ENCODE measurements at regions not wholly inside any gene's neighbourhood (a gene's known extent, or its start where the extent isn't known, plus 50 kb on each side); places are given as distances from the start of the nearest gene placed in this dataset.
A peak's percentile ranks its signal among the peaks of the same experiment; 100 is the strongest.
"Not testable (repeated sequence)": the region's sequence is repeated elsewhere in the genome, so short reads cannot be mapped to it uniquely, and the experiment has no call there.

DNA sequence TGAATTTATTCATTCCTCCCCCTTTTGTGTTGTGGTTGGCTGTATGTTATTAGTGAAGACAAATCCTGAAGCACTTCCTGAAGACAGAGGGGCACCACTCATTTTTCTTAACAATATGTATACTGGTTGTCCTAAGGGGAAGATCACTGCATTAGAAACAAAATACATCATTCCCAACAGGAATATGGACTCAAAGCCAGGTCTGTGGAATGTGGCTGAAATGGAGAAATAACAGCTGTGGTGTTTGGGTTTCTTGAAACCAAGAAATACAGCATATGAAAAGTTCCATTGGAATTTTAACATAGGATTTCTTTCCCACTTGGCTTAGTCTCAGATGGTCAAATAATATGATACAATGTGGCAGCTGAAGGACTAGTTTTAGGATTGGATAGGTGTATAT is 267.6 kb downstream of the KCNE4 start:
- no peak overlapping the region for H3K4me3 Mint-ChIP-seq
- H3K36me3 Mint-ChIP-seq (ENCODE audit: low read depth): no peaks in the 10 kb centered on the region
- H3K27me3 Mint-ChIP-seq (ENCODE audit: low read depth): peaks cover 4% of the 10 kb centered on the region
- H3K9me3 Mint-ChIP-seq: no peaks in the 10 kb centered on the region
- peaks cover 14% of the 10 kb centered on the region for H3K4me1 Mint-ChIP-seq
- peak overlapping the region in 1 of 3 experiments; percentile 20 for H3K27ac Mint-ChIP-seq
- TF ChIP-seq, protein P1, sequence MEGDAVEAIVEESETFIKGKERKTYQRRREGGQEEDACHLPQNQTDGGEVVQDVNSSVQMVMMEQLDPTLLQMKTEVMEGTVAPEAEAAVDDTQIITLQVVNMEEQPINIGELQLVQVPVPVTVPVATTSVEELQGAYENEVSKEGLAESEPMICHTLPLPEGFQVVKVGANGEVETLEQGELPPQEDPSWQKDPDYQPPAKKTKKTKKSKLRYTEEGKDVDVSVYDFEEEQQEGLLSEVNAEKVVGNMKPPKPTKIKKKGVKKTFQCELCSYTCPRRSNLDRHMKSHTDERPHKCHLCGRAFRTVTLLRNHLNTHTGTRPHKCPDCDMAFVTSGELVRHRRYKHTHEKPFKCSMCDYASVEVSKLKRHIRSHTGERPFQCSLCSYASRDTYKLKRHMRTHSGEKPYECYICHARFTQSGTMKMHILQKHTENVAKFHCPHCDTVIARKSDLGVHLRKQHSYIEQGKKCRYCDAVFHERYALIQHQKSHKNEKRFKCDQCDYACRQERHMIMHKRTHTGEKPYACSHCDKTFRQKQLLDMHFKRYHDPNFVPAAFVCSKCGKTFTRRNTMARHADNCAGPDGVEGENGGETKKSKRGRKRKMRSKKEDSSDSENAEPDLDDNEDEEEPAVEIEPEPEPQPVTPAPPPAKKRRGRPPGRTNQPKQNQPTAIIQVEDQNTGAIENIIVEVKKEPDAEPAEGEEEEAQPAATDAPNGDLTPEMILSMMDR (IDR thresholded peaks at IDR 0.05; ENCODE audit: unreplicated experiment in 3 of 3): no peak

DNA sequence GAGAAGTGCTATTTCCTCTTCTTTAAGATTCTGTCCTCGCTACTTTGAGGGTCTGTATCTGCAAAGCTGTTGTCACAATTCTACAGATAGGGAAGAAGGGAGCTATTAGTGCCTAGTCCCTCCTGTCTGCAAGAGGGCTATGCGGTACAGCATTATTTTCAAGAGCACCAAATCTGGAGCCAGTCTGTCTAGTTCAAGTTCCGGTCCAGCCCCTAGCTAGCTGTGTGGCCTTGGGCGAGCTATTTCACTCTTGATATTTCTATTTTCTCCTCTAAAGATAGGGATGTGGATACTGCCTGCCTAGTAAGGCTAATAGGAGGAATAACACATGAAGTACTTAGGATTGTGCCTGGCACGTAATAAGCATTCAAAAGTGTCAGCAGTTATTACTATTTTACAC is 272.4 kb downstream of the KCNE4 start:
- H3K4me1 Mint-ChIP-seq: peaks cover 6% of the 10 kb centered on the region
- no peaks in the 10 kb centered on the region for H3K27me3 Mint-ChIP-seq (ENCODE audit: low read depth)
- no peaks in the 10 kb centered on the region for H3K36me3 Mint-ChIP-seq (ENCODE audit: low read depth)
- H3K27ac Mint-ChIP-seq: no peak overlapping the region
- TF ChIP-seq, protein P1 (IDR thresholded peaks at IDR 0.05; ENCODE audit: unreplicated experiment in 3 of 3): no peak
- H3K9me3 Mint-ChIP-seq: no peaks in the 10 kb centered on the region
- H3K4me3 Mint-ChIP-seq: no peak overlapping the region

DNA sequence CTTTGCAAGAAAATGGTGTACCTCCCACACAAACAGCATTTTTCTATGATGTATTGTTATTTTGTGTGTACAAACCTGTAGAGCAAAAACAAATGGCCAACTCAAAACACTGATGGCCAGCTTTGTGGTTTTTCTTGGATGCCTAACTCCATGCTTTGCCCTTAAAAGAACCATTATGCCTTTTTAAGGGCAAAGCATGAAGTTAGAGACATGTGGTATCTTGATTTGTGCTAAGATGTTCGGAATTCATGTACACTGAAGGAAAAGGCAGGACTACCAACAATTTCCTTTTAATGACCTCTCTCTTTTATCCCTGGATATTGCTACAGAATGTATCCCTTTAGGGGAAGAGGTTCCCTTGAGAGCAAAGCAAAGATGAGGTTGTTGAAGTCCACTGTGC is 273.6 kb downstream of the SCG2 start:
- H3K27ac Mint-ChIP-seq: no peak overlapping the region
- TF ChIP-seq, protein P1 (IDR thresholded peaks at IDR 0.05; ENCODE audit: unreplicated experiment in 3 of 3): no peak

DNA sequence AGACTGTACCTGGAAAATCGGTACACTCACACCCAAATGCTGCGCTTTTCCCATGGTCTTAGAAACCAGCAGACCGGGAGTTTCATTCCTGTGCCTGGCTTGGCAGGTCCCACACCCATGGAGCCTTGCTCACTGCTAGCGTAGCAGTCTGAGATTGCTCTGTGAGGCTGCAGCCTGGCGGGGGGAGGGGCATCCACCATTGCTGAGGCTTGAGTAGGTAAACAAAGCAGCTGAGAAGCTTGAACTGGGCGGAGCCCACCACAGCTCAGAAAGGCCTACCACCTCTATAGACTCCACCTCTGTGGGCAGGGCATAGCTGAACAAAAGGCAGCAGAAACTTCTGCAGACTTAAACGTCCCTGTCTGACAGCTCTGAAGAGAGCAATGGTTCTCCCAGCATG is 271.4 kb downstream of the SCG2 start:
- not testable (repeated sequence) for H3K27ac Mint-ChIP-seq; H3K4me3 Mint-ChIP-seq; H3K36me3 Mint-ChIP-seq (ENCODE audit: low read depth); H3K27me3 Mint-ChIP-seq (ENCODE audit: low read depth); H3K4me1 Mint-ChIP-seq
- H3K9me3 Mint-ChIP-seq: peaks cover 15% of the 10 kb centered on the region

More for the DNA sequence above, 273.6 kb downstream of the SCG2 start:
- H3K27me3 Mint-ChIP-seq (ENCODE audit: low read depth): no peaks in the 10 kb centered on the region
- no peaks in the 10 kb centered on the region for H3K36me3 Mint-ChIP-seq (ENCODE audit: low read depth)
- no peaks in the 10 kb centered on the region for H3K4me1 Mint-ChIP-seq
- H3K9me3 Mint-ChIP-seq: peaks cover 15% of the 10 kb centered on the region
- H3K4me3 Mint-ChIP-seq: no peak overlapping the region

DNA sequence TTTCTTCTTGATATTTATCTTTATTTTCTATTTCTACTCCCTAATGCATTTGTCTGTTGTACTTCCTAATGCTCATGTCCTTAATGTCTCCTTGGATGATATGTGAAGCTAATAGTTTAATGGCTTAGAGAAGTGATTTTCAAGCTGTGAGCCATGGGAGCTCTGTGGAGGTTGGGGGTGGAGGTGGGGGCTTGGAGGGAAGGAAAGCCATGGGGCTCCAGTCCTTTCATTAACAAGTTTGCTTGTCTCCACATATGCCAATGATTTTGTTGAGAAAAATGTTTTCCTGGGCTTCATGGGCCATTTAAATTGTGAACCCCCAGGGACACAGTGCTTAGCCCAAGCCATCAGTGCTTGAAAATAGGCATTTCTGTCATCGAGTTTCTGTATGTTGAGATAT is 264.1 kb downstream of the SCG2 start:
- H3K27me3 Mint-ChIP-seq (ENCODE audit: low read depth): no peaks in the 10 kb centered on the region
- H3K4me3 Mint-ChIP-seq: no peak overlapping the region
- no peak overlapping the region for H3K27ac Mint-ChIP-seq
- H3K9me3 Mint-ChIP-seq: peaks cover 6% of the 10 kb centered on the region
- no peaks in the 10 kb centered on the region for H3K4me1 Mint-ChIP-seq
- TF ChIP-seq, protein P1 (IDR thresholded peaks at IDR 0.05; ENCODE audit: unreplicated experiment in 3 of 3): no peak
- no peaks in the 10 kb centered on the region for H3K36me3 Mint-ChIP-seq (ENCODE audit: low read depth)

DNA sequence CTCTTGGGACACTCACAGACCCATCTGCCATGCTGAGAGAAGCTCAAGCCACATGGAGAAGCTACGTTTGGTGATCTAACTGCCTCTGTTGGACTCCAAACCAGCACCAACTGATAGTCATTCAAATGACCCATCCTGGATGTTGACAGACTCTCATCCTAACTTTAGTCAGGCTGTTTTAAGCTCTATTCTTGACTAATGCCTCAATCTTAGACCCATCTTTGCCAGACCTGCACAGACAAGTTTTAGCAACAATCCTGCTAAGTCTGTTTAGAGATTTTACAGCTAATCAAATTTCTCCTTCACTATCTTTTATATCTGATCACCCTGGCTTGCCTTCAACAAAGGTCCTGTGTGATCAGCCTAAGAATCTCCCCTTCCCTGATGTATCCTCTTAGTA is 245.1 kb downstream of the SCG2 start:
- peaks cover 5% of the 10 kb centered on the region for H3K9me3 Mint-ChIP-seq
- TF ChIP-seq, protein P1 (IDR thresholded peaks at IDR 0.05; ENCODE audit: unreplicated experiment in 3 of 3): no peak
- no peaks in the 10 kb centered on the region for H3K4me1 Mint-ChIP-seq
- H3K4me3 Mint-ChIP-seq: no peak overlapping the region
- no peaks in the 10 kb centered on the region for H3K36me3 Mint-ChIP-seq (ENCODE audit: low read depth)
- H3K27me3 Mint-ChIP-seq (ENCODE audit: low read depth): no peaks in the 10 kb centered on the region
- no peak overlapping the region for H3K27ac Mint-ChIP-seq

Data from nephron (organoid).